T-helper 2 cell treated with Interferon-gamma antibody and Interleukin-4, amounts not matched to agents 100 ng/mL and 5 ng/mL, for 36 hours (primary cell): ENCODE measurements at regions not wholly inside any gene's neighbourhood (a gene's known extent, or its start where the extent isn't known, plus 50 kb on each side); places are given as distances from the start of the nearest gene placed in this dataset.

ENCODE experiments used
- intact Hi-C: fragments of 100-400 bp; cut with micrococcal nuclease; formaldehyde crosslinking; loops from one replicate; pipeline ENCODE4 v1.15.1; 2023

DNA sequence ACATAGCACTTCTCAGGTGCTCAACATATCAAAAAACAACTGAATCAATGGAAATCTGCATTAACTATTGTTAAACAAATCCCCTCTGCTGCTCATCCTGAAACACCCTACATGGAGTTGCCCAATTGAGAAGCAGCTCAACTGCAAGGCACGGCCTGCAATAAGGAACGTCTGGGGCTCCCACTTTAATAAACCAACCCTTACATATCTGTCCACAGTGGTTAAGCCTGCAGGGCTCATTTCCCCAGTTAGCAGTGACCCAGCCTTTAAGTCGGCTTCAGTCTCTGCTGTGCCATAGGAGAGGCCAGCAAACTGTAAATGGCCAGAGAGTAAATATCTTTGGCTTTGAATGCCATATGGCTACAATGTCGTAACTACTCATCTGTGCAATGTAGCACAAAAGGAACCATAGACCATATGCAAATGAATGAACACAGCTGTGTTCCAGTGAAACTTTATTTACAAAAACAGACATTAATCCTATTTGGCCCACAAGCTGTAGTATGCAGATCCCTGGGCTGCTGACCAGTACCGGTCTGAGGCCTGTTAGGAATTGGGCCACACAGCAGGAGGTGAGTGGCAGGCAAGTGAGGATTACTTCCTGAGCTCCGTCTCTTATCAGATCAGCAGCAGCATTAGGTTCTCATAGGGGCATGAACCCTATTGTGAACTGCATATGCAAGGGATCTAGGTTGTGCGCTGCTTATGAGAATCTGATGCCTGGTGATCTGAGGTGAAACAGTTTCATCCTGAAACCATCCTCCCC is 522.7 kb upstream of the CDH4 start:
- intact Hi-C loops: no loop called here

DNA sequence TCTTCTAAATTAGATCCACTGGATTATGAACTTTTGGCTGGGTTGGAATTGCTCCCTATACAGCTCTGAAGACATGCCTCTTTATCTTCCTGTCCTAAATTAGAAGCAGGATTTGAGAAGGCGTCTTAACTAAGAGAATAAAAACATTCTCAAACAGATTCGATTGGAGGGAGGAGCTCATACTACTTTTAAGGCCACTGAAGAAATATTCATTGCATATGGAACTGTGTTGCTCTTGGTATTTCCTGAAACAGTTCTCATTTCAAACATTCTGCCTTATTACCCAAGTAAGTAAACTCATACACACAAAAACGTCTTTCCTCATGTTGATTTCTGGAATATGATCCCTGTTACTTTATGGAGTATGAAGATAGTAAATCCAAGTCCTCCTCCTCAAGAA is 519.7 kb upstream of the CDH4 start:
- intact Hi-C loops: no loop called here

- intact Hi-C loops: no loop called here
Measured at GRCh38 chr20:60748086-60748485, 504.0 kb upstream of the CDH4 start.

GRCh38 chr20:60749804-60750602 is 502.1 kb upstream of the CDH4 start:
- intact Hi-C loops: no loop called here

- intact Hi-C loops: no loop called here
Measured at GRCh38 chr20:60750909-60751308, 501.2 kb upstream of the CDH4 start.

GRCh38 chr20:60751826-60752225 is 500.2 kb upstream of the CDH4 start:
- intact Hi-C loops: no loop called here

DNA sequence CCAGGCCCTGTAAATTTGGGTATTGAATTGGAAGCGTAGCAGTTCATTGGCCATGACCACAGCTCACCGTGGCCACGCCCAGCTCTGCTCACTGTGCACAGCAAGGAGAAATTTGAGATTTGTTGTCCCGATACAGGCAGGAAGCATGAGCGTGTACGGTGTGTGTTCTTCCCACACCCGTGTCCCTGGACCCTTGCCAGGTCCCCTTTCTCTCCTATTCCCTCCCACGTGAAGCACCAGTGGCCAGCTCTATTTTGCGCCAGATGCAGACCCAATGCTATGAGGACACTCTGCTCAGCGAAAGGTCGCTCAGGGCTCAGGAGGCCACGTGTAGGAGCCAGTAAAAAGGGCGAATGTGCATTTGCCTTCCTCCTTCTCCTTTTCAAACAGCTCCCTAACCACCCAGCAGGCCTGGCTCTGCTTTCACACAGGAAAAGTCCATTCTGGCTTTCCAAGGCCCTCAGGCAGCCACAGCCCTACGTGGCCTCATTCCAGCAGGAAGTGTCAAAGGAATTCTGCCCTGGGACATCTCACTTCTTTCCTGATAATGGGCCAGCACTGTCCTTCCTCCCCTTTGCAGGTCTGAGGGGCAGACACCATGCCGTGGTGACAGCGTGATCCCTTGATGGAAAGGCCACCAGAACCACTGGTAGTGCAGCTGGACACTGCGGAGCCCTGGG is 499.2 kb upstream of the CDH4 start:
- intact Hi-C loops: no loop called here

DNA sequence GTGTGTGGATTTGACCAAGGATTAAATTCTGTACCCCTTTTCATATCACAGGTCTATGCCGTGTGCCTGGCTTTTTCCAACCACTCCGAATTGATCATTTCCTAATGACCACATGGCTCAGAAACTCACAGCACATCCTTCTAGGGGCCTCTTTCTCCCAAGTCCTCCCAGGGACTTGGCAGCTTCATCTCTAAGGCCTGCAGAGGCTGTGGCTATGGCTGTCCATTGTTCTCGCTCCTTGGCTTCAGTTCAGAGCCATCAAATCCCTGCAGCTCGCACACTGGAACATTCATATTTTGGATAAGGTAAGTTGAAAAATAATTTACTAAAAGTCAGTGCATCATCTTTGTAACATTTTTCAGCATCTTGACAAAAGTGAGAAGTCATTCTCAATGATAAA is 497.2 kb upstream of the CDH4 start:
- intact Hi-C loops: no loop called here

GRCh38 chr20:60759651-60760050 is 492.4 kb upstream of the CDH4 start:
- intact Hi-C loops: no loop called here

DNA sequence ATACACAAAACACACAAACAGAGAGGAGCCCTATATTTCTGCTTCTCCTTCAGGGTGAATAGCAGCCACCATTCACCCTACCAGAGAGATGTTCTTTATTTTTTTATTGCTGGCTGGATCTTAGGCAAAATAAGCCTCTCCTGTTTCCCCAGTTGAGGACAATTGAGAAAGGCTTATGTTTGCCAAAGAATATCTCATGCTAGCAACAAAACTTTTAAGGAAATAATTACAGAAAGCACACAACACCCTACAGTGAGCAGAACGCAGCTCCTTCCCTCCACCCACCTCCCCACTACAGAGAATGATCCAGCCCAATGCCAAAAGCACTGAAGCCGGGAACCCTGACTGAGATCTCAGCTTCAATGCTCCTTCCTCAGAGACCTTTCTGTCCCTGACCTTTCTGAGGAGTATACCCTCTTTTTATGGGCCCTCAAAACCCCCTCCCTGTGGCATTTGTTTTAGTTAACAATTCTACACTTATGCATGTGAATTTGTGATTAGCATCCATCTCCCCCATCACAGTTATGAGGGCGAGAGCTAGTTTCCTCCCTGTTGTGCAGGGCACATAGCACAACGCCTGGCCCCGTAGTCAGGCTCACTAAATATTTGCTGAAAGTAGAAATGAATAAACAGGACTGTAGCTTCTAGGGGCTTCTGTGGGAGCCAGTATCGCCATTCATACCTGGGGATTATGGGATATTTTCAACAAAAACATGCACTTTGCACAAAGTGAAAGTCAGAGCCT is 491.6 kb upstream of the CDH4 start:
- intact Hi-C loops: no loop called here

DNA sequence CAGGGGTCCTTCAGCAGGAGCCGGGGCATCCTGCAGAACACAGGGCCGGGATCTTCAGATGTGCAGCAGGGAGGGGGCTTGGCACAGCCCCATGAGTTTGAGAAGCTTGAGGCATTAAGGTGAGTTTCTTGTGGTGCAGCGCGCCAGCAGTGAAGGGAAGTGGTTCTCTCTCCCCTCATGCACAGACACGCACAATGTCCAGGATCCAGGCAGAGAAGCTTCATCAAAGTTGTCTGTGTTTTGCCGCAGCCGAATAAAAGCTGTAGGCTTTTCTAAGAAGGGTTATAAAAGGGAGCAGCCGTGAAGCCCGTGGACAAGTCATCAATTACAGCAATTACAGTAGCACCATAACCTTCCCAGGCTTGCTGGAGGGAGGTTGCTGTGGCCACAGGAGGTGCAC is 491.0 kb upstream of the CDH4 start:
- intact Hi-C loops: no loop called here

GRCh38 chr20:60762386-60762785 is 489.7 kb upstream of the CDH4 start:
- intact Hi-C loops: no loop called here

DNA sequence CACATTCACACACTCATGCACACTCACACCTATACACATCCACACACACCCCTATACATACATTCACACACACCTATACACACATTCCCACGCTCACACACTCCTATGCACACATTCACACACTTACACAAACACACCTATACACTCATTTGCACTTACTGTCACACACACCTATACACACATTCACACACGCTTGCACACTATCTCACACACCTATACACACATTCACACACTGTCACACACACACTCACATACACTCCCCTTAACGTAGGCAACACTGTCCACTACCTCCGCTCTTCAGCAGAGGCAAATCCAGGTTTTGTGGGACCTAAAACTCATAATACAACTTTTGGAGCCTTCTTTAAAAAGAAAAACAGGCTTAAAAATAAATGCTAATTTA is 487.7 kb upstream of the CDH4 start:
- intact Hi-C loops: no loop called here

DNA sequence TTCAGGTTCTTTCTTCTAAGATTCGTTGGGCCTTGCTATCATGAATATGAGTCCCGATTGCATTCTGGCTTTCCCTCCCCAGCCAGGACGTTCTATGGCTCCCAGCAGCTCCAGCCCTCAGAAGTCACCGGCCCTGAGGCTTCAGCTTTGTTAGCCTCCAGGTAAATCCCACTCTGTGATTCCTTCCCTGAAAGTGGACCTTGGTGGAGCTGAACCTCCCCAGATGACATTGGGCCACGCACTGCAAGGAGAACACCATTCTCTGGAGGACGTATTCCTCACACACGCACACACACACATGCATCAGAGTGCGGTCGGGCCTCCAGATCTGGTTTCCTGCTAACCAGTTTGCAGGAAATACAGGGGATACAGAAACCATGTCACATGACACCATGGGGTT is 487.3 kb upstream of the CDH4 start:
- intact Hi-C loops: no loop called here

DNA sequence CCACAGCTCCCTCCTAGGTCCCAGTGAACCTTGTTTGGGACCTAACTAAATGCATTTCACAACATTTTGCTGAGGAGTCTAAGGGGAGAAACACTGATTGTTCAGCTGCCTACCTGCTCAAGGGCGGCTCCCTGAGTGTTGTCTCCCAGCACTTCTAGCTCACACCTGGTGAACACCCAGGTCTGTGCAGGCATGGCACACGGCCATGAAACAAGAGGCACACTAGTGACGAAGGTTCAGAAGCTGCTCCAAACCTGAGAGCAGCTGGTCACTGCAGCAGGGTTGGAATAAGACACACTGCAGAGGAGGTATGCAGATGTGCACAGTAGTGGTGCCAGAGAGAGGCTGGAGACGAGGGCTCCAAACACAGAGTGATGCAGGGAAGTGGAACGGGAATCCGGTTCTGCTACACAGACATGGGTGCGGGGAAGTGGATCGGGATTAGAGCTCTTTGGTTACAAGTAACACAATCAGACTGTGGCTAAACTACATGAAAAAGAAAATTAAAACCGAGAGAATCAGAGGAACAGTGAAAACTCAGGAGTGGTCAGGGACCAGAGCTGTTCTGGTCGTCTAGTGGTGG is 486.1 kb upstream of the CDH4 start:
- intact Hi-C loops: no loop called here

DNA sequence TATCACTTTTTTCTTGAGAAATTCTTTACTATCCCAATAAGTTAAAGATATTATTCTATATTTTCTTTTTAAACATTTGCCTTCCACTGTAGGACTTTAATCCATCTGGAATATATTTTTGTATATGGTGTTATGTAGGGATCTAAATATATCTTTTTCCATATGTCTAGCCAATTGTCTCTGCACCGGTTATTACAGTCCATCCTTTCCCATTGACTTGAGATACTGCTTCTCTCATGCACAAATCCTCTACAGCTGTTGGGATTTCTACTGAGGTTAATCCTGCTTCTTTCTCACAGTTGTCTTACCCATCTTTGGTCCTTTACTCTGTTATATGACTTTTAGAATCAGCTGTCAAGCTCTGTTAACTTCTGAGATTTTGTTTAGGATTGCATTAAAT is 483.8 kb upstream of the CDH4 start:
- intact Hi-C loops: no loop called here

DNA sequence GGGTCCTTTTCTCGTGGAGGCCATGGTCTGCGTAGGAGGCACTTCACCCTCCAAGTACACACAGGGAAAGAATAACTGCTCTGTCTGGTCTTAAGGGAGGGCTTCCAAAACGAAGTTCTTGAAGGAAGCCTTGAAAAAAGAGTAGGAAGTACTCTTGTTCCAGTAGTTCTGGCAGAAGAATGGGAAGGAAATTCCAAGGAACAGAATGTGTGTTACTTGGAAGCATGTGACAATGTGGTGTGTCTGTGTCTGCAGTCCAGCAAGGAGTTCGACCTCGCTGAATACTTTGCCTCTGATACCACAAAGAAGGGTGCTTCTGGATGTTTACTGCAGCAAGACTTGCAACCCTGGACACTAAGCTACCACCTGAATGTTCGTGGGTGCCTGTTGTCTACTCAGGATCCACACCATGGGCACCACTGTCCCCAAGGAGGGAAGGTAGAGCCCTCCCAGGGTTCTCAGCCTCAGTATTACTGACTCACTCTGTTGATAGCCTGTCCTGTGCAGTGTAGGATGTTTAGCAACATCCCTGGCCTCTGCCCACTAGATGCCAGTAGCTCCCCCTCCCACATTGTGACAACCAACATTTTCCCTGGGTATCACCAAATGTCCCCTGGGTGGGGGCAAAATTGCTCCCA is 471.6 kb upstream of the CDH4 start:
- intact Hi-C loops: no loop called here

DNA sequence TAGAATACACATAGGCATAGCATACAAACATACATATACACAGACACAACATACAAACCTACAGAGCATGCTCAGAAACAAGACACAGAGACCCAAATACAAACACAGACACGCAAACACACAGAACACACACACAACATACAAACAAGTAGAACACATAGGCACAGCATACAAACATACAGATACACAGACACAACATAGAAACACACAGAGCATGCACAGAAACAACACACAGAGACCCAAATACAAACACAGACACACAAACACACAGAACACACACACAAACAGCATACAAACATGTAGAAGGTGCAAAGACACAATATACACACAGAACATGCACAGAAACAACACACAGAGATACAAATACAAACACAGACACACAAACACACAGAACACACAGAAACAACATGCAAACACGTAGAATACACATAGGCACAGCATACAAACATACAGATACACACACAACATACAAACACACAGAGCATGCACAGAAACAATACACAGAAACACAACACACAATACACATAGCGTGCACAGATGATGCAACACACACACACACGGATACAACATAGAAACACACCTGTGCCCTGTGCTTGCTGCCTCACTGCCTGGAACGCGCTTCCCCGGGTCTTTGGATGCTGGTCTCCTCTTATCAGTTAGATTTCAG is 469.0 kb upstream of the CDH4 start:
- intact Hi-C loops: no loop called here

- intact Hi-C loops: no loop called here
Measured at GRCh38 chr20:60785301-60785700, 466.8 kb upstream of the CDH4 start.

DNA sequence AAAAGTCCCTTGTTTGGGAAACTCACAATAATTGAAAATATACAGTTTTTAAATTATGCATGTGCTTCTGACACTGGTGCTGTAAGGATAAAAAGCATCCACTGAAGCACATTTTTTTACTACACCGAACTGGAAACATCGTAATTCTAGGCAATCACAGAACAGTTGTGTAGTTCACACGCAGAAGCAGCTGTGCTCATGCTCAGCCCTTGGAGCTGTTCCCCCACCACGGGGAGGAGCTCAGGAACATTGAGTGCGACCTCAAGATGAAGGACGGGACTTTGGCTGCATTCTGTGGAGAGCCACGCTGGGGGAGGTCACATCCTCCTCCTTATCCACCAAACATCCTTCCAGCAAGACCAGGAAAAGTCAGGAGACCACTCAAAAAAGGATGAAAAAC is 466.3 kb upstream of the CDH4 start:
- intact Hi-C loops: no loop called here
